AG20443 (cell line): ENCODE measurements at regions not wholly inside any gene's neighbourhood (a gene's known extent, or its start where the extent isn't known, plus 50 kb on each side); places are given as distances from the start of the nearest gene placed in this dataset.
A peak's percentile ranks its signal among the peaks of the same experiment; 100 is the strongest.

ENCODE experiments used
- DNase-seq: peaks from one replicate; pipeline ENCODE4 v3.0.0; 2012; ENCODE audit warnings: low spot score, mixed read lengths

- DNase-seq = no peak
Observed at GRCh38 chr11:119810478-119811232, 81.7 kb upstream of the NECTIN1 start.

GRCh38 chr11:119809346-119809745 lies 80.3 kb upstream of the NECTIN1 start:
- DNase-seq = no peak

DNA sequence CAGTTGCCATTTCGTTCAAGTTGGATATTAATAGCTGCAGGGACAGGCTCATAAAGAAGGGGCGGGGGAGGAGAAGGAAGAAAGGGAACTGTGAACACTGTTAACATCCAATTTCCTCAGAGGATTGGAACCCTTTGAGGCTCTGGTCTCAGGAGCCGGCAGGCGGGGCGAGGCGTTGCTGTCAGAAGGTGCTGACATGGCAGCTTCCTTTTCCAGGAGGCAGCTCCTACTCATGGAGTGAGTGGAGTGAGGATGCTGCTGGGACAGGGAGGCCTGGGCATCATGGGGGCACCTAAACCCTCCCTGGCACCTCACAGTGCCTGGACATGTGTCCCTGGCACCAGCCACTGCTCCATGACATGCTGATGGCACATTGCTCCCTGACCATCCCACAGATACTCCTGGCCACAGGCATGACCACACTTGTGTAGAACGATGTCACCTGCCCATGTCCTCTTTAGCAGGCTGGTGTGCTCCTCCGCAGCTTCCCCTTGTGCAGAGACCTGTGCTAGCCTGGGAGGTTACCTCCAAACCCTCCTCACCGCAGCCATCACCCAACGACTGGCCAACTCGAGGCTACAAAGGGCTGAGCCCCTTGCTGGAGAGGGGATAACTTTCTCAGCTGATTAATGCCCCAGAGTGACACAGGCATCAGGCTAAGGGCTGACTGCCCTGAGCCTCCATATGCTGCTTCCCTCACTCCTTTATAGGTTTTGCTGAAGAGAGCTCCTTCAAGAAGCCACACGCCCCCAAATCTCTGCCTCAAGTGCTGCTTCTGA lies 79.6 kb upstream of the NECTIN1 start:
- DNase-seq = no peak

- DNase-seq = no peak
Observed at GRCh38 chr11:119807841-119808240, 78.8 kb upstream of the NECTIN1 start.

- no peak for DNase-seq
Observed at GRCh38 chr11:119807402-119807801, 78.4 kb upstream of the NECTIN1 start.

DNA sequence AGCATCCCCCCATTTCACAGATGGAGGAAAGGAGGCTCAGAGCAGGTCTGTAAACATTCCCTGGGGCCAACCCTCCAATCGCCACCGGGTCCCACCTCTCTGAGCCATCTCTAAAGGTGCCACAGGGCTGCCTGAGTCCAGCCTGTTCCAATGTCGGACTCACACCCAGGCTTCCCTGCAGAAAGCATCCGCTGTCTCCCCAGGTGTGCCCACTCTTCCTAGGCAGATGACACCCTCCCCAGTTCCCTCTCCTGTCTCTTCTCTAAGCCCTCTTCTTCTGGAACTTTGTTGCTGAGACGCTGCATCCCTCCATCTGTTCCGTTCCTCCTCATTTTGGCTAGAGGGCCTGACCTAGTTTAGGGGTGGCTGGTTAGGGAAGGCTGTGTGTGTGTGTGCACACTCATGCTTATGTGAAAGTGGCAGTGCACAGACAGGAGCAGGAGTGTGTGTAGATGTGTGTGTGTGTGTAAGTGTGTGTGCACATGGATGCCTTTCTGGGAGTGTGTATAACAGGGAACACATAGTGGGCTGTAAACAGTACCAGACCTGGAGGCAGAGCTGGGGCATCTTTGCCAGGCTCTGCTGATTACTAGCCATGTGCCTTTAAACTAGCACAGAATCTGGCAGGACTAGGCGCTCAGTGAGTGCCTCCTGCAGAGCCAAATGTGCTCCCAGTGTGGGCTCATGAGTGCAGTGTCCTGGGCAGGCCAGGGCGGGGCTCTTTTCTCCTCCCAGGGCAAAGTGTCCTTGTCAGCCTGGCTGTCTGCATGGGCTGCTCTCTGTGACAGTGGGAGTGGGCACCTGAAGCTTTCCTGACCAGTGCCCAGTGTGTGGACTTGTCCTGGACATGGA lies 77.3 kb upstream of the NECTIN1 start:
- DNase-seq = no peak

DNA sequence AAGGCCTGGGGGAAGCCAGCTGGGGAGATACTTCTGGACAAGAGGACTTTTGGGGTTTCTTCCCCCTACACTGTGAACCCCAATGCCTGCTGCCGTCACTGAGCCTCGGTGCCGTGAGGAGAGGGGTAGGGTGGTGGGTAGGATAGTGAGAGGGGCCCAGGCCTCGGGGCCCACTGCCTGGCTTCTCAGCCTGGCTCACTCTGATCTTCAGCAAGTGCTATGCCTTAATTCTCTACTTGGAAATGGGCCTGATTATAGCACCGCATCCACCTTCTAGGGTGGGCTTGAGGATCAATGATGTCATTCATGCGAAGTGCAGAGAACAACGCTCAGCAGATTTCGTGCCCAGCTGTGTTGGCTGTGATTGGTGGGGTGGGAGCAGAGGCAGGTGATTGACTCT lies 76.7 kb upstream of the NECTIN1 start:
- no peak for DNase-seq

DNA sequence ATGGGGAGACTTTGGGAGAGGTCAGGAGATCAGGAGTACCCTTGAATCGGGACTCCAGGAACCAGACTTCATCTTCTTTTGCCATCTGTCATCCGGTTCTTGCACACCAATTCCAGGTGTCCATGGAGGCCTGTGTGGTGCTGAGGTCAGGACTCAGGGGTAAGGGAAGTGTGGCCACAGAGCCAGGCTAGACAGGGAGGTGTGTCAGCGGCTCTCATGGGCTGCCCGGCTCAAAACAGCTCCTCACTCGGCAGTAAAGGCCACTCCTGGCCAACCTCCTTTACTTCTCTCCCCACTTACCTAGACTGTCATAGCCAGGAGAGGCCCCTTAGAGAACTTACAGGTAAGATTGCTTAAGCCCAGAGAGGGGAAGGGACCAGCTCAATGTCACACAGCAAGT lies 75.7 kb upstream of the NECTIN1 start:
- DNase-seq = no peak

GRCh38 chr11:119803726-119804294 lies 74.8 kb upstream of the NECTIN1 start:
- DNase-seq = no peak

GRCh38 chr11:119803139-119803538 lies 74.1 kb upstream of the NECTIN1 start:
- DNase-seq = no peak

DNA sequence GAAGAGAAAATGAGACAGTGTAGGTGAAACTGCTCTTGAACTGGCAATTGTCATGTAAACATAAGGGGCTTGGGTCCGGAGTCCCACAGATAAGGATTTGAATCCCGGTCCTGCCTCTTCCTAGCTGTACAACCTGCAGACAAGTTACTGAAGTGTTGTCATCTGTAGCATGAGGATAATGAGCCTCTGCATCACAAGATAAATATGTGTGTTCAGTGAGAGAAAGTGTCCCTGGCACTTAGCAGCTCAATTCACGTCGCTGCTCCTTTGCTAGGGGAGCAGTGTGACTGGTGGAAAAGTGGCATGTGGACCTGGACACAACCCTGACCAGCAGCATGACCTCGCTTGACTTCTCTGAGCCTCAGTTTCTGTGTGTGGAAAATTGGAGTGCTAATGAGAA lies 73.7 kb upstream of the NECTIN1 start:
- DNase-seq = no peak

- DNase-seq = no peak
Observed at GRCh38 chr11:119800619-119801018, 71.6 kb upstream of the NECTIN1 start.

- no peak for DNase-seq
Observed at GRCh38 chr11:119800171-119800570, 71.2 kb upstream of the NECTIN1 start.

DNA sequence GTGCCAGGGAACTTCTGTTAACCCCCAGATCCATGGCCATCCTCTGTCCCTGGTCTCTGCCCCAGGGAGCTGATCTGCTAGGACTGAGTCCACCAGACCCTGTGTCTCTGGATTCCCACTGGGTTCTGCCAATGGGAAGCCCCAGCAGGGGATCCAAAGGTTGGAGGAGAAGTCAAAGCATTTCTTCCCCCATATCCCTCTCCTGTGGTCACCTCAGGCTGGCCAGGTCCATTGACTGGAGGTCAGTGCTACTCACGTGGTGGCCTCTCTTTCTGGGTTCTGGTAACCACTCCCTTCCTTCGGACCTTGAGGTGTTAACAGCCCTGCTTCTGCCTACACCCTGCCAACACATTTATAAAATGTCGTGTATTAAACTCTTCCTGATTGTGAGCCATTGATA lies 69.7 kb upstream of the NECTIN1 start:
- DNase-seq = no peak

GRCh38 chr11:119797736-119798135 lies 68.7 kb upstream of the NECTIN1 start:
- DNase-seq = no peak

DNA sequence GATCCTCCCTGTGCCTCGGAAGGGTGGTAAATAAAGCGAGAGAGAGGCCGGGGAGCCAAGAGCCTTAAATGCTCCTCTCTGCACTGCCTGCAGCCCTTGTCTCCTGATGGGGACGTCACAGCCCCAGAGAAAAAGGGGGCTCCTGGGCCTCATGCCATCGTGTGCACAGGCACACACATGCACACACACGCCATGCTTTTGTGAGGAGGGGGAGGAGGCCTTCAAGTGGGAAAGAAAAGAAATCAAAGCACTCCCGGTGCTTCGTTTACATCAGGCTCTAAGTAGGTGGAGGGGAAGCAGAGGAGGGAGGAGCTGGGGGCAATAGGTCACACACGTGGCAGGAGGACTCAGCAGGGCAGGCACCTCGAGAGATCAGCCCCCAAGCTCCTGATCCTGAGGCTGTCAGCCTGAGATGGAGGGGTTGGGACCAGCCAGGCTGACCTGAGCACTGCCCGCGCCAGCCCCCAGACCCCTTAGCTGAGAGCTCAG lies 68.2 kb upstream of the NECTIN1 start:
- DNase-seq = no peak

- no peak for DNase-seq
Observed at GRCh38 chr11:119796363-119797060, 67.5 kb upstream of the NECTIN1 start.

GRCh38 chr11:119795690-119796089 lies 66.7 kb upstream of the NECTIN1 start:
- DNase-seq = no peak

DNA sequence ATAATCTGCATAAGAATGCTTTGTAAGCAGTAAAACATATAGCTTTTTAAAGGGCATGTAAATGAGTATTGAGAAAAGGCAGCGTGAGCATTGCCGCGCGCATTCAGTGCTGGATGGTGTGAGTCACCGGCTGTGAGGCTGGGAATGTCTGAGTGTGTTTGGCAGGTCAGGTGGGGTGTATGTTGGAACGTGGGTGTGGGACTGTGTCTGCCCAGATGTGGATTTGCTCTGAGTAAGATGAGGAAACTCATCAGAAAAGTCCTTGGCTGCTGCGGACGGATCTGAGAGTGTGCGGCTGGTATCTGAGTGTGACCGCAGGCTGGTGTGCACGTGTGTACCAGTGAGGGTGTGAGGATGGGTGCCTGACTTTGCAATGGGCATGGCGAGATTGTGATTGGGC lies 66.2 kb upstream of the NECTIN1 start:
- peak; percentile 93 for DNase-seq

DNA sequence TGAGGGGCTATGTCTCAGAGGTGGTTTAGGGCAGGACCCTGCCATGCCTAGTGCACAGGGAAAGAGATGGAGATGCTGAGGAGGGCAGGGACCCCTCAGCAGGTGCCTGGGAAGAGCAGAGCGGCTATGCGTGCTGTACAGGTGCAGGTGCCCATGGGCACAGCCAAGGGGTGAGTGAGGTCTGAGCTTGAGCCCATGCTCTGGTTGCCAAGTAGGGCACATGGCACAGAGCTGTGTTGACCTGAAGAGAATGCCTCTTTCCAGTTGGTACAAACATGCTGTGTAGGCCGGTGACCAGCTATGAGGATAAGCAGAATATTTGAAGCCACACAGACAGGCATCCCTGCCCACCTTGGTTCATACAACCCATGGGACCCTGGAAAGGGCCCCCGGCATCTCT lies 65.8 kb upstream of the NECTIN1 start:
- no peak for DNase-seq

DNA sequence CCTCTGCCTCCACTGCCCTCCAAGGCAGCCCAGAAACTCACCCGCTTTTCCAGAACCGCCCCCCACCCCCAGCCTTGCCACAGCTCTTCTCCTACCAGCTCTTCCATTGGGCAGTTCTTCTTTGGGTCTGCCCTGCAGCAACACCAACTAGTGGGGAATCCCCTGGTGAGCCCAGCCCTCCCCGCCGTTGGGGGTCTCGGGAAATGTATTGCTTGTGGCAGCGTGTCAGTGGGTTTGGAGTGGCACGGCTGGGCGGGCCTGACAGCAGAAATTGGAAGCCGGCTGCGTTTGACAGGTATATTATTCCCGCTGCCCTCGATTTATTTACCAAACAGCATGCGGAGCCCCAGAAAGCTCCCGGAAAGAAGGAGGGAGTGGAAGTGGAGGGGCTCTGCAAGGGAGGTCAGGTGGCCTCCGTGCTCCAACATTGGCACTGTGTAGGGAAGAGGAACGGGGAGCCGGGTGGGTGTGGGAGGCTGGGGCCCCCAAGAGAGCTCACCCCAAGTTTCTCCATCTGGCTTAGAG lies 65.2 kb upstream of the NECTIN1 start:
- DNase-seq = no peak
